H1 (cell line): ENCODE measurements at regions not wholly inside any gene's neighbourhood (a gene's known extent, or its start where the extent isn't known, plus 50 kb on each side); places are given as distances from the start of the nearest gene placed in this dataset.

Experiments
- CEBPB ChIP-seq: IDR thresholded peaks from 2 replicates; pipeline ENCODE4 v1.6.1; 2012; ENCODE audit warnings: low read depth, low read length
- CTCF ChIP-seq, 3 experiments: IDR thresholded peaks; 1 replicate in 2 of 3; 2 replicates in 1 of 3; pipeline versions ENCODE4 v1.5.1 to v1.6.1; 2011; ENCODE audit warnings: low read length in 3 of 3, mild to moderate bottlenecking in 3 of 3, inconsistent platforms in 2 of 3, low read depth in 1 of 3, moderate library complexity in 1 of 3; ENCODE audit not compliant: insufficient read depth in 1 of 3; ENCODE audit errors: control extremely low read depth in 1 of 3
- GABPA ChIP-seq: IDR thresholded peaks from 2 replicates; pipeline ENCODE4 v1.6.1; 2011; ENCODE audit warnings: mild to moderate bottlenecking, low read length, moderate library complexity, borderline replicate concordance; ENCODE audit not compliant: insufficient read depth
- MAX ChIP-seq: IDR thresholded peaks from 2 replicates; pipeline ENCODE4 v1.6.1; 2012; ENCODE audit warnings: inconsistent platforms
- NRF1 ChIP-seq: IDR thresholded peaks from 2 replicates; pipeline ENCODE4 v1.6.1; 2011; ENCODE audit warnings: mild to moderate bottlenecking, low read depth, low read length, improper control_type of control experiment
- POLR2A ChIP-seq, 2 experiments: IDR thresholded peaks; 1 replicate in 1 of 2; 2 replicates in 1 of 2; pipeline ENCODE4 v1.6.1; 2011; ENCODE audit warnings: low read depth in 2 of 2, low read length in 2 of 2, mild to moderate bottlenecking in 2 of 2; ENCODE audit errors: control extremely low read depth in 1 of 2
- POLR2AphosphoS5 ChIP-seq: IDR thresholded peaks from 2 replicates; pipeline ENCODE4 v1.6.1; 2011; ENCODE audit warnings: low read depth, low read length
- SP1 ChIP-seq: IDR thresholded peaks from 2 replicates; pipeline ENCODE4 v1.6.1; 2011; ENCODE audit warnings: low read depth, low read length
- TEAD4 ChIP-seq: IDR thresholded peaks from 2 replicates; pipeline ENCODE4 v1.6.1; 2012; ENCODE audit warnings: low read depth, low read length, inconsistent platforms, mixed read lengths
- USF2 ChIP-seq: IDR thresholded peaks from 2 replicates; pipeline ENCODE4 v1.6.1; 2011; ENCODE audit warnings: low read length, improper control_type of control experiment
- YY1 ChIP-seq: IDR thresholded peaks from 2 replicates; pipeline ENCODE4 v1.6.1; 2011; ENCODE audit warnings: low read depth, mild to moderate bottlenecking, low read length

GRCh38 chr1:194300340-194300739, 1113.9 kb upstream of the B3GALT2 start:
- TF ChIP-seq USF2 (no peak), YY1 (no peak), POLR2AphosphoS5 (no peak), POLR2A (IDR thresholded peaks at IDR 0.05; ENCODE audit: control extremely low read depth in 1 of 2, low read depth in 2 of 2, low read length in 2 of 2) (no peak), GABPA (no peak), CTCF (IDR thresholded peaks at IDR 0.05; ENCODE audit: control extremely low read depth in 1 of 3, insufficient read depth in 1 of 3, low read depth in 1 of 3, low read length in 3 of 3) (no peak), NRF1 (no peak), SP1 (no peak), MAX (no peak), CEBPB (no peak), TEAD4 (no peak)
